ENCODE measurements at regions not wholly inside any gene's neighbourhood (a gene's known extent, or its start where the extent isn't known, plus 50 kb on each side); places are given as distances from the start of the nearest gene placed in this dataset.

DNA sequence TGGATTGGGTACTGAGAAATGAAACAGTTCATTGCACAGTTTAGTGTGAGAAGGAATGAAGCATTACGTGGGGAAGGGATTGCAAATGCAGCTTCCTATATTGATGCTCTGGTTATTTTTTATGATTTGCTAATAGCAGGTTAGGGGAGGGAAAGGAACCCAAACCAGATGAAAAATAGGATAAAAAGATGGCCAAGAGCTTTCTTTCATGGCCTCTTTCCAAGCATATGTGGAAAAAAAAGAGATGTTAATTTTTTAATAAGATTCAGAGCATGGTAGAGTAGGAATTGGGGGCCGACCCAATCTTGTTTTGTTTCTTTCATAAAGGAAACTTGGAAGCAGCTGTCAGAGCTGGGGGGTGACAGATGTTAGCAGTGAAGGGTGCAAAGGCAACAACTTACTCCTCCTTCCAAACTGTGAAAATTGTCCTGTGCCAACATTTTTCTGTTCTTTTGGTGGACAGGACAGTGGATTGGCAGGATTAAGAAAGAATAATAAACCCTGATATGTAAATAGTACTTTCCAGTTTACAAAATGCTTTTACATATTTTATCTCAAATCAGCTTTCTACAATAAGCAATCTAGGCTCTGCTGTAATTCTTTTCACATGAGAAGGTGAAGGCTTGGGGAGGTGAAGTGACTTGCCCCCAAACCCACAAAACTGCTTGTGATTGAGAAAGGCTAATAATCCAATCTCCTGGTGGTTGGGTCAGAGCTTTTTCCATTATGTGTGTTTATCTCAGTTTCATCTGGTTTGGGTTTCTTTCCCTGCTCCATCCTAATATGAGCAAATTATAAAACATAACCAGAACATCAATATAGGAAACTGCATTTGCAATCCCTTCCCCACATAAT is 270.1 kb downstream of the ETAA1 start:
- Histone ChIP-seq H3K4me3 (no peak overlapping the region), H3K36me3 (ENCODE audit: control insufficient read depth in 2 of 2, insufficient read depth in 2 of 2, low read length in 1 of 2) (no peaks in the 10 kb centered on the region), H3K9ac (ENCODE audit: control insufficient read depth, insufficient read depth, low read length) (no peak overlapping the region), H3K4me2 (ENCODE audit: control insufficient read depth, insufficient read depth) (no peak overlapping the region), H3K79me2 (ENCODE audit: control insufficient read depth, insufficient read depth, low read length) (no peaks in the 10 kb centered on the region), H3K27me3 (replicated peaks in 1 of 2; ENCODE audit: control insufficient read depth in 2 of 2, insufficient read depth in 2 of 2, low read length in 1 of 2) (no peaks in the 10 kb centered on the region), H4K20me1 (ENCODE audit: control insufficient read depth, insufficient read depth) (no peaks in the 10 kb centered on the region), H3K4me1 (ENCODE audit: control insufficient read depth, insufficient read depth, low read length) (no peaks in the 10 kb centered on the region; the same call in 1 of the 2 replicates), H3K9me3 (replicated peaks; ENCODE audit: control insufficient read depth, insufficient read depth, low read length) (no peaks in the 10 kb centered on the region), H2AFZ (ENCODE audit: control insufficient read depth, low read depth, low read length) (no peak overlapping the region), H3K27ac (ENCODE audit: control insufficient read depth, insufficient read depth) (no peak overlapping the region)
- WGBS (ENCODE audit: insufficient coverage, insufficient replicate concordance, low lambda C conversion rate, missing lambda C conversion rate) = 0% methylated on average over 2 of the region's 2 CpGs
- ChIA-PET RAD21 (ENCODE audit: unreplicated experiment) (no interaction called here), CTCF (interaction anchor here (0.7 kb wide), 1 partner anchor 712 kb away, joined by 3 read pairs; no protein-coding TSS in a partner anchor), SMC1A (ENCODE audit: uncharacterized antibody, unreplicated experiment) (no interaction called here), POLR2A (no interaction called here)
- in situ Hi-C loops (cut with MboI) = no loop called here
- intact Hi-C loops (cut with micrococcal nuclease; ENCODE audit: unreplicated experiment) = no loop called here
- BruUV-seq (replicated peaks) = no TSS peak
- DNase-seq (ENCODE audit: low read depth, low spot score) (no peak), FAIRE-seq (no peak), ATAC-seq (no peak)
- no peak for TF ChIP-seq ZNF207 (IDR thresholded peaks at IDR 0.05; ENCODE audit: borderline replicate concordance)
- TF ChIP-seq CBX5 (IDR thresholded peaks at IDR 0.05; ENCODE audit: low read depth) = no peak
- TF ChIP-seq EZH2 (IDR thresholded peaks at IDR 0.05; ENCODE audit: borderline replicate concordance, control insufficient read depth, low read depth, low read length) = no peak
- no peak for TF ChIP-seq NFYB (IDR thresholded peaks at IDR 0.05; ENCODE audit: insufficient read depth, low read depth, low read length)

DNA sequence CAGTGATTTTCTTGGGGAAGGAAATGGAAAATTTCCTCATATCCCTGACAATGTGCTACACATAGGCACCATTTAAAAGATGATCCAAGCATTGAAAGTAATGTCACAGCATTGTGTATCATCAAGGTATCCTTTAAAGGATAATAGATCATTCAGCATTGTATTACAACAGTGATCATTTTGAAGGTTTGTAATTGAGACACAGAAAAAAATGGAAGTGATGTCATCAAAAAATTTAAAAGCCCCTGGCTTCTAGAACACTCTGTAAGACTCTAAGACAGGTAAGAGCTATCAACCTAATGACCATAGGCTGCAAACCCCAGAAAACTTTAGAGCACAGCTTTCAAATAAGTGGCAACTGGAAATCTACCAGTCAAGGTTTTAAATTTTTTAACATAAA is 271.4 kb downstream of the ETAA1 start:
- Histone ChIP-seq H3K4me1 (ENCODE audit: control insufficient read depth, insufficient read depth, low read length) (no peaks in the 10 kb centered on the region; the same call in 1 of the 2 replicates), H3K27me3 (replicated peaks in 1 of 2; ENCODE audit: control insufficient read depth in 2 of 2, insufficient read depth in 2 of 2, low read length in 1 of 2) (no peaks in the 10 kb centered on the region), H4K20me1 (ENCODE audit: control insufficient read depth, insufficient read depth) (no peaks in the 10 kb centered on the region), H3K79me2 (ENCODE audit: control insufficient read depth, insufficient read depth, low read length) (no peaks in the 10 kb centered on the region), H3K27ac (ENCODE audit: control insufficient read depth, insufficient read depth) (no peak overlapping the region), H3K9ac (ENCODE audit: control insufficient read depth, insufficient read depth, low read length) (no peak overlapping the region), H3K9me3 (replicated peaks; ENCODE audit: control insufficient read depth, insufficient read depth, low read length) (no peaks in the 10 kb centered on the region), H3K36me3 (ENCODE audit: control insufficient read depth in 2 of 2, insufficient read depth in 2 of 2, low read length in 1 of 2) (no peaks in the 10 kb centered on the region), H2AFZ (ENCODE audit: control insufficient read depth, low read depth, low read length) (no peak overlapping the region), H3K4me3 (no peak overlapping the region), H3K4me2 (ENCODE audit: control insufficient read depth, insufficient read depth) (no peak overlapping the region)
- SMC1A ChIA-PET (ENCODE audit: uncharacterized antibody, unreplicated experiment) = no interaction called here
- DNase-seq (ENCODE audit: low read depth, low spot score) (no peak), FAIRE-seq (no peak), ATAC-seq (no peak)
- RAD21 ChIA-PET (ENCODE audit: unreplicated experiment) = no interaction called here
- intact Hi-C loops (cut with micrococcal nuclease; ENCODE audit: unreplicated experiment) = no loop called here
- POLR2A ChIA-PET = no interaction called here
- BruUV-seq (replicated peaks) = no TSS peak
- CTCF ChIA-PET = no interaction called here
- in situ Hi-C loops (cut with MboI) = no loop called here
- no peak for TF ChIP-seq MTA3 (IDR thresholded peaks at IDR 0.05; ENCODE audit: borderline replicate concordance, low read length)
- TF ChIP-seq IRF4 (IDR thresholded peaks at IDR 0.05; ENCODE audit: low read depth, low read length) = no peak
- no peak for TF ChIP-seq STAT3 (IDR thresholded peaks at IDR 0.05; ENCODE audit: low read depth, low read length)
- TF ChIP-seq SIN3A (IDR thresholded peaks at IDR 0.05; ENCODE audit: low read depth, low read length) = no peak
- TF ChIP-seq KLF5 (IDR thresholded peaks at IDR 0.05; ENCODE audit: partially characterized antibody) = no peak
- TF ChIP-seq, protein P1, sequence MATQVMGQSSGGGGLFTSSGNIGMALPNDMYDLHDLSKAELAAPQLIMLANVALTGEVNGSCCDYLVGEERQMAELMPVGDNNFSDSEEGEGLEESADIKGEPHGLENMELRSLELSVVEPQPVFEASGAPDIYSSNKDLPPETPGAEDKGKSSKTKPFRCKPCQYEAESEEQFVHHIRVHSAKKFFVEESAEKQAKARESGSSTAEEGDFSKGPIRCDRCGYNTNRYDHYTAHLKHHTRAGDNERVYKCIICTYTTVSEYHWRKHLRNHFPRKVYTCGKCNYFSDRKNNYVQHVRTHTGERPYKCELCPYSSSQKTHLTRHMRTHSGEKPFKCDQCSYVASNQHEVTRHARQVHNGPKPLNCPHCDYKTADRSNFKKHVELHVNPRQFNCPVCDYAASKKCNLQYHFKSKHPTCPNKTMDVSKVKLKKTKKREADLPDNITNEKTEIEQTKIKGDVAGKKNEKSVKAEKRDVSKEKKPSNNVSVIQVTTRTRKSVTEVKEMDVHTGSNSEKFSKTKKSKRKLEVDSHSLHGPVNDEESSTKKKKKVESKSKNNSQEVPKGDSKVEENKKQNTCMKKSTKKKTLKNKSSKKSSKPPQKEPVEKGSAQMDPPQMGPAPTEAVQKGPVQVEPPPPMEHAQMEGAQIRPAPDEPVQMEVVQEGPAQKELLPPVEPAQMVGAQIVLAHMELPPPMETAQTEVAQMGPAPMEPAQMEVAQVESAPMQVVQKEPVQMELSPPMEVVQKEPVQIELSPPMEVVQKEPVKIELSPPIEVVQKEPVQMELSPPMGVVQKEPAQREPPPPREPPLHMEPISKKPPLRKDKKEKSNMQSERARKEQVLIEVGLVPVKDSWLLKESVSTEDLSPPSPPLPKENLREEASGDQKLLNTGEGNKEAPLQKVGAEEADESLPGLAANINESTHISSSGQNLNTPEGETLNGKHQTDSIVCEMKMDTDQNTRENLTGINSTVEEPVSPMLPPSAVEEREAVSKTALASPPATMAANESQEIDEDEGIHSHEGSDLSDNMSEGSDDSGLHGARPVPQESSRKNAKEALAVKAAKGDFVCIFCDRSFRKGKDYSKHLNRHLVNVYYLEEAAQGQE (IDR thresholded peaks at IDR 0.05; ENCODE audit: low read depth, low read length) = no peak
- no peak for TF ChIP-seq FOXM1 (IDR thresholded peaks at IDR 0.05; ENCODE audit: low read depth, low read length)
- TF ChIP-seq NR2F1 (conservative IDR thresholded peaks at IDR 0.05) = no peak
- no peak for TF ChIP-seq RCOR1 (conservative IDR thresholded peaks at IDR 0.05; ENCODE audit: low read depth, low read length)

All from GM12878 (cell line).